COLO668 (cell line): ENCODE measurements at regions not wholly inside any gene's neighbourhood (a gene's known extent, or its start where the extent isn't known, plus 50 kb on each side); places are given as distances from the start of the nearest gene placed in this dataset.

Source experiments
- DNase-seq: peaks from one replicate; lab custom pipeline; 2025; ENCODE audit not compliant: unreplicated experiment; lab: John Stamatoyannopoulos, UW

DNA sequence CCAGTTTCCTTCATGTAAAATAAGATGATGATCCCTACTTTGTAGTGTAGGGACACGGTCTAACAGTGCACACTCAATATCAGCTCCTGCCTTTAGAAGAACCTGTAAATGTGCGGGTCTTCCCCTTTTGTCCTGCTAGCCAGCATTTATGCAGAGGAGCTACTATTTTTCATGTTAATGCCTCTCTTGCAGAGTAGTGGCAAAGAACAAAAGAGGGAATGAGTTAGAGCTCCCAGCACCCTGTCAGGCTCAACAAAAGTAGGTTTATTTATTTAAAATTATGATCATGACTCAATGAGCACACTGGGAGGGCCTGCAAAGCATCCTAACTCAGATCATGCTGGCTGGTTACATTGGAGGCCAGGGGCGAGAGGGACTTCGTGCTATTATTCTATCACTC is 414.5 kb upstream of the COBL start:
- no peak for DNase-seq

DNA sequence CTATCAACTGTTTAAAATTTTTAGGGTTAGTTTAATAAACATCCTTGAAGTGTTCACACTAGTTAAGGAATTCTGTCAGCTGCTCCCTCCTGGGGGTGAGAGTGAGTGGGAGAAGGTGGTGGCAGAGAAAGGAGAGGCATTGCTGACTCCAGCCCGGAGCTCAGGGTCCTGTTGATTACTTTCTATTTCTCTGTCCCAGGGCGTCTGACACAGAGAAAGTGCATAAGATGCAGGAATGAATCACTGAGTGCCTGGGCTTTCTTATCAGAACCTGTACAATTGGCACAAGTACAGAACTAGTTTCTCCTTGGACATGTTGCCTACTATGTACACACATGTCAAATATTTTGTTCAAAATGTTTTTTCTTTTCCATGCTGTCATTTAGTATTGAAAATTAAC is 410.8 kb upstream of the COBL start:
- DNase-seq = no peak

GRCh38 chr7:51706851-51707250 is 390.2 kb upstream of the COBL start:
- no peak for DNase-seq

GRCh38 chr7:51705701-51706100 is 389.1 kb upstream of the COBL start:
- DNase-seq = no peak

- no peak for DNase-seq
Measured at GRCh38 chr7:51702673-51703072, 386.1 kb upstream of the COBL start.

DNA sequence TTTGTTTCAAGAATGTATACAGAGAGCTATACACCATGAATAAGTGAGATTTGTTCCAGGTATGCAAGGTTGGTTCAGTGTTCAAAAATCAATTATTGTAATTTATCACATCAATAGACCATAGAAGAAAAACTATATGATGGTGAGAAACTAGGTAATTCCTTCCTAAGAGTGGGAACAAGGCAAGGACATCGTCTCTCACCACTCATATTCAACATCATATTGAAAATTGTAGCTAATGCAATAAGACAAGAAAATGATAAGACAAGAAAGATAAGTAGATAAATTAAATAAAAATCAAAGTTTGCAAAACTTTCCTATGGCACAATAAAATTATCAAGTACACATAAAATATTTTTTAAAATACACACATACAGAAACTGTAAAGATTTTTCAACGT is 385.3 kb upstream of the COBL start:
- no peak for DNase-seq

DNA sequence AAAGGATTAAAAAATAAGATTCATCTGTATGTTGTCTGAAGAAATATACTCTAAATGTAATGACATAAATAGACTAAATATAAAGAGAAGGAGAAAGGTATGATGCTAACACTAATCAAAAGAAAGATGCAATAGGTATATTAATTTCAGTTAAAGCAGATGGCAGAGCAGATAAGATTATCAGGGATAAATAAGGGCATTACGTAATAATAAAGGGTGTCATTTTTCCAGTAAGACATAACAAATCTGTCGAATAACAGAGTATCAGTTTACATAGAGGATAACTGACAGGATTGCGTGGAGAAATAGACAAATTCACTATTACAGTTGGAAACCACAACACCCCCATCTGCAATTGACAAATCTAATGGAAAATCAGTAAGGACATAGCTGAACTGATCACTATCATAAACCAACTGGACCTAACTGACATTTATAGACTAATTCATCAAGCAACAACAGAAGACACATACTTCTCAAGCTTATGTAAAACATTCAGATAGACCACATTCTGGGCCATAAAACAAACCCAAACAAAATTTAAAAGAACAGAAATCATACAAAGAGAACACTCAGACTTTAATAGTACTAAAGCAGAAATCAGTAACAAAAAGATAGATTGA is 384.1 kb upstream of the COBL start:
- no peak for DNase-seq

DNA sequence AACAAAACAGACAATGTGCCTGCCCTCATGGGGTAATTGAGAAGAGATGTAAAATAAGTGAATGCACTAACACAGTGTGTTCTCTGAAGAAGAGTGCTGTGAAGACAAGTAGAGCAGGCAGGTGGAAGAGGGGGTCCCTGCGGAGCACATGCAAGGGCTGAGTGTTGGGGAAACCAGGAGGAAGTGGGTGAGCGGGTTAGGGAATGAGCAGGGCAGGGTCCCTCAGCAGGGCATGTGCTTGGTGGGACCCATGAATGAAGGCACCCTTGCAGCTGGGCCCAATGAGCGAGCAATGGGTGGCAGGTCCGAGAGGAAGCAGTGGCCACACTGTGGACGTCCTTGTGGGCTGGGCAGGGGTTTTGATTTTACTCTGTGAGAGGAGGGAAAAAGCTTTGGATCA is 376.6 kb upstream of the COBL start:
- no peak for DNase-seq

- DNase-seq = no peak
Measured at GRCh38 chr7:51689547-51689946, 372.9 kb upstream of the COBL start.

GRCh38 chr7:51685794-51686193 is 369.2 kb upstream of the COBL start:
- no peak for DNase-seq

DNA sequence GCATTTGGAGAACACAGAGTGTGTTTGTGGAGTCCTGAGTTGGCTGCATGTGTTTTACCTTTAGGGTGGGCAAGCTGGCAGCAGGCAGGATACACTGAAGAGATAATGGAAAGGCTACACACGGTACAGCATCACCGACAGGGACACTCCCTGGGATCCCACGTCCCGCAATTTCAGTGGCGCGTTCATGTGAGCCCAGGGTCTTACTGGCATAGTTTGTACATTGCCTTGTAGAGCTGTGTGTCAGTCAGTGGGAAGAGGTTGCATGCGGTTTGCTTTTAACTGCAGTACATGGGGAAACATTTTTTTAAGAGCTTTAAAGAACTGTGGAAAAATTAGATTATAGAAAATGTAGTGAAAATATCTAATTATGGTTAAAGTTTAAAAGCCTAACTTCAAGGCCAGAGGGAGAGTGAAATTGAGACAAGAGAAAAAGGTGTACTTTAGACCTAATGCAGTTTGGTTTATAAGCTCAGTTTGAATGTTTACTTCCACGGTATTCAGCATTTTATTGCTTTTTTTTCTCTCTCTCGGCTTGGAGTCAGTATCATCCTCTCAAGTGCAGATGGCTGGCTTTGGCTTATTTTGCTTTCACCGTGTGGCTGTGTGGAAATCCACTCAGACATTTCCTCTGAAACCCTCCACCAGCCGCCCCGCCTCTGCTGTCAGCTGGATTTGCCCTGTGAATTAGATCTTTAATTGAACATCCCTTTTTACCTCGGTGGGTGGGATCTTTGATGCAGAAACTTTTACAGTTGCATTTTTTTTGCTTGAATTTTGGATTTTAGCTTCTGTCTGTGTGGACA is 364.2 kb upstream of the COBL start:
- DNase-seq = no peak

GRCh38 chr7:51679358-51679757 is 362.7 kb upstream of the COBL start:
- DNase-seq = no peak

GRCh38 chr7:51666751-51667150 is 350.1 kb upstream of the COBL start:
- DNase-seq = no peak

DNA sequence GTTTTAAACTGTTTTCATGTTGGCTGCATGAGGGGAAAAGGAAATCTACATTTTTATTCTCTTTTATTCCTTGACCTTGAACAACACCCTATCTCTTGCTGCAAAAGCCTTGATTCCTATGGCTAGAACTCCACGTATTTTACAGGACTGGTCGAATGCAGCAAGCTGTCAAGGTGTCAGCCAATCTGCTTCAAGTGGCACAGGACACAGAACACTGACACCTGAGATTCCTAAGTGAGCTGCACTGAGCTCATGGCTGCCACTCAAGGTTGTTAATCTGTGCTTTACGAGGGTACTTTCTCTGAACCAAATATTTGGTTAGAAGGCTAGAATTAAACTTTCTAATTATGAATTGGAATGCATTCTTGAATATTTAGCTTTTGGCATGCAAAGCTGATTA is 349.7 kb upstream of the COBL start:
- DNase-seq = no peak

DNA sequence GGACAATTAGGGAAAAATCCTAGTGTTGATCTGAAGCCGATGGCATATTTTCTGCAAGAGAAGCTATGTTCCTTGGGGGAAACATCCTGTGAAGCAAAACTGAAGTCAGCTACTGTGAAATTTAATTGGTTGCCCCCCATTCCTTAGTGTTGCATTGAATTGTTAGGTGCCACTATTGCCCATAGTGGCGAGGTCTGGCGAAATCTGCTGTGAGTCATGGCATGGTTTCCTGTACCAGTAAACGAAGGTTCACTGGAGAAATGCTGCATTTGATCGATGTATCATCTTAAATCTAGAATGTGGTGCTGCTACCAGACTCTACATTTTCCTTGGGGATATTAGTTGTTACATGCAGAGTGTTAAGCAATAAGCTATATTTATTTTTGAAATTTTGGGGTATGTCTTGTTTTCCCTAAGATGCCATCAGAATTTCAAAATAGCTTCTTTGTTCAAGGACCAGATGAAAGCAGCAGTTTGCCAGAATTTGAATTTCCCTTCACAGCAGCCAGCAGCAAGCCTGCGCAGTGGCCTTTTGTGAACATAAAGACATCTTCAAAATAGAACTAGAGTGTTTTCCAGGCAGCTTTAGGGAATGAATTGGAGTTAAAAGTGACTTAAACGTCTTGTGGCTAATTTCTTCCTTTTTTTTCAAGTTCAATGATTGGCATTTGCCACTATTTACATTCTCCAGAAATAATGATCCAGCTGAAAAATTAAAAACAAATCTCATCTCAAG is 348.6 kb upstream of the COBL start:
- DNase-seq = no peak

- no peak for DNase-seq
Measured at GRCh38 chr7:51660516-51660915, 343.9 kb upstream of the COBL start.

GRCh38 chr7:51658684-51659083 is 342.1 kb upstream of the COBL start:
- no peak for DNase-seq

DNA sequence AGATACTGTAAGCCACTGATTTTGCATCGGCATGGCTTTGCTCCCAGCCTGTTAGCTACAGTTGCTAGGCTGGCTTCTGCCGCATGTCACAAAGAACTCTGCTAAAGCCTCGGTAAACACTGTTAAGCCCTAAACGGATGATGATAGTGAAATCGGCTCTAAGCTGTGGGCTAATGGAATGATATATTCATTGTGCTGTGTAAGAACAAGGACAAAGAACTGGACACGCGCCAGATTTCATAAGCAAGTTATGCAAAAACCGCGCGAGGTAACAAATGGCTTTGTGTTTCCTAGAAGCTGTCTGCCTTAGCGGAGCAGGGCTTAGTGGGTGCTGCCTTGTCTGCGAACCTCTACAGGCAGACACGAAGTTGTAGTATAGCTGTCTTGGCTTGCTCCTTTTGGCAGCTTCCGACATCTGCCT is 331.3 kb upstream of the COBL start:
- peak; percentile 79 for DNase-seq

GRCh38 chr7:51647486-51647885 is 330.9 kb upstream of the COBL start:
- DNase-seq = no peak

DNA sequence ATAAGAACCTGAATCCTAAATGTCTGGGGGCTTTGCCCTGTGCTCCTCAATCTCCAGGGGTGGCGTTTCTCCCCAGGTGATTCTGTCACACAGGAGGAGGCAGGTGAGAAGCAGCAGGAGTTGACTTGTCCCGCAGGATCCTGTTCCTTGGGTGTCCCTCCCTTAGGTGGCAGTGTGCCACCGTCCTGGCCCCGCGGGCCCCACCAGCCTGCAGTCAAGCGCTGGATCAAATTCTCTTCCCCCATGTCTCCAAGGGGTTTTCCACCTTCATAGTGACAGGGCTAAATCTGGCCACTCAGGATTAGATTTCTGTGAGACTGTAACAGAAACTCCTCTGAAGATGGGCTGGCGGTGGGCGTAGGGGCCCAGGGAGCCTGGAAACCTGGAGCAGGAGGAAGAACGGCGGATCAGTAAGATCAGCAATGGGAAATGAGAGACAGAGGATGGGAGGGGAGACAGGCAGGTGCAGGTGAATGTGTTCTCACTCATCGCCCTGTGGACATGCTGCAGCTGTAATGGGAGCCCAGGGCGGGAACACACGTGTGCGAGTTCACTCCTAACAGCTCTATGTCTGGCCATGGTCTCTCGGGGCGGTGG is 329.2 kb upstream of the COBL start:
- no peak for DNase-seq

DNA sequence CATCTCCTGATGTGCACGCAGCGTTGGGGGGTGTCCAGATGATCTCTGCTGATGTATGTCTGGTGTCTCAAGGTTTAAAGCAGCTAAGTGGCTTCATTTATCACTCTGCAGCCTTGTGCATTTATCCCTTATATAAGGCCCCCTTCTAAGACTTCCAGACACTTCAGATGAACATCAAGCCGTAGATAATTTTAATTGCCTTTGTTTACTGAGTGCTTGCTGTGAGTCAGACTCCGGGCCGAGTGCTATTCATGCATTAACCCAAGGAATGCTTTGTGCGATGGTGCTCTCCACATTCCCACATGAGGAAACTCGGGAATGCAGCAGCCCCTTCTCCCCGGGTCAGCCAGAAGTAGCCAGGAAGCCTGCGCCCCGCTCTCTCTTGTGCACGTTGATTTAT is 328.6 kb upstream of the COBL start:
- DNase-seq = no peak

- DNase-seq = no peak
Measured at GRCh38 chr7:51644216-51644615, 327.6 kb upstream of the COBL start.
